T-cell (primary cell): ENCODE measurements at regions not wholly inside any gene's neighbourhood (a gene's known extent, or its start where the extent isn't known, plus 50 kb on each side); places are given as distances from the start of the nearest gene placed in this dataset.

Experiments
- ATAC-seq, 4 experiments: fragments of 200-7000 bp in 3 of 4; fragments of 150-1000 bp in 1 of 4; cut with Tn5 transposase; replicated peaks in 1 of 4; 1 replicate in 3 of 4; 2 replicates in 1 of 4; pipeline ENCODE4 v1.10.0; 2021; ENCODE audit warnings: moderate library complexity in 3 of 4, mild to moderate bottlenecking in 2 of 4, moderate number of reproducible peaks in 1 of 4
- CTCF ChIA-PET, 2 donors: fragments of 300-600 bp; sonication (Branson Sonifier 250); formaldehyde crosslinking; loops; one replicate each; lab custom pipeline; 2022; ENCODE audit warnings: antibody characterized with exemption in 2 of 2; lab: Charles Lee
- POLR2A ChIA-PET, 2 donors: fragments of 300-600 bp; sonication (Branson Sonifier 250); formaldehyde crosslinking; loops; one replicate each; lab custom pipeline; 2022; ENCODE audit warnings: antibody characterized with exemption in 2 of 2; lab: Charles Lee
- DNase-seq, 35 experiments: peaks; one replicate each; pipeline versions ENCODE4 v3.0.0 to v3.0.0-alpha.2; 2013 to 2023
- H3K27ac ChIP-seq: one replicate; pipeline ENCODE4 v1.5.1; 2013; ENCODE audit warnings: low read length
- H3K27me3 ChIP-seq, 2 experiments: replicated peaks in 1 of 2; 1 replicate in 1 of 2; 2 replicates in 1 of 2; pipeline versions ENCODE4 v1.6.1 to v1.7.0; 2013; ENCODE audit warnings: low read length in 1 of 2, mixed read lengths in 1 of 2; ENCODE audit not compliant: control insufficient read depth in 2 of 2, insufficient read depth in 2 of 2; ENCODE audit errors: extremely low read depth in 1 of 2
- H3K36me3 ChIP-seq, 2 donors: 1 replicate in 1 of 2; 2 replicates in 1 of 2; pipeline versions ENCODE4 v1.6.1 to v1.7.0; 2013; ENCODE audit warnings: low read length in 1 of 2; ENCODE audit not compliant: control insufficient read depth in 2 of 2, insufficient read depth in 1 of 2; ENCODE audit errors: extremely low read depth in 1 of 2
- H3K4me1 ChIP-seq, 2 experiments: 1 replicate in 1 of 2; 2 replicates in 1 of 2; pipeline versions ENCODE4 v1.6.1 to v1.7.0; 2013; ENCODE audit warnings: low read length in 2 of 2, mixed read lengths in 1 of 2; ENCODE audit not compliant: insufficient read depth in 2 of 2, control insufficient read depth in 1 of 2; ENCODE audit errors: extremely low read depth in 1 of 2
- H3K4me3 ChIP-seq, 2 donors: 1 replicate in 1 of 2; 2 replicates in 1 of 2; pipeline versions ENCODE4 v1.5.1 to v1.7.0; 2013; ENCODE audit warnings: mild to moderate bottlenecking in 2 of 2, low read length in 1 of 2, moderate library complexity in 1 of 2; ENCODE audit not compliant: control insufficient read depth in 1 of 2; ENCODE audit errors: extremely low read depth in 1 of 2
- H3K9me3 ChIP-seq: 2 replicates; pipeline ENCODE4 v1.7.0; 2013
- H3K27ac Mint-ChIP-seq, 2 donors: one replicate each; pipeline ENCODE4 v1.8.0; 2020 to 2021; ENCODE audit warnings: mild to moderate bottlenecking in 2 of 2, mixed read lengths in 2 of 2
- H3K27me3 Mint-ChIP-seq, 2 donors: one replicate each; pipeline ENCODE4 v1.8.0; 2021 to 2022; ENCODE audit warnings: mixed read lengths in 2 of 2
- H3K36me3 Mint-ChIP-seq: one replicate; pipeline ENCODE4 v1.8.0; 2021; ENCODE audit warnings: mixed read lengths
- H3K4me1 Mint-ChIP-seq, 3 donors: one replicate each; pipeline ENCODE4 v1.8.0; 2020 to 2022; ENCODE audit warnings: mixed read lengths in 3 of 3, mild to moderate bottlenecking in 1 of 3
- H3K4me3 Mint-ChIP-seq, 3 donors: one replicate each; pipeline ENCODE4 v1.8.0; 2020 to 2022; ENCODE audit warnings: mild to moderate bottlenecking in 3 of 3, mixed read lengths in 3 of 3, moderate library complexity in 3 of 3
- H3K9me3 Mint-ChIP-seq, 3 donors: one replicate each; pipeline ENCODE4 v1.8.0; 2020 to 2022; ENCODE audit warnings: mixed read lengths in 3 of 3
- WGBS: methylation state at CpG from one replicate; pipeline ENCODE4 v1.1.5; 2013; ENCODE audit warnings: missing lambda C conversion rate; ENCODE audit not compliant: insufficient coverage; 5-methylcytosine and 5-hydroxymethylcytosine counted together

GRCh38 chr3:18870642-18871041 lies 277.7 kb upstream of the KCNH8 start:
- no peak overlapping the region for H3K27ac Mint-ChIP-seq
- no peaks in the 10 kb centered on the region for H3K36me3 Mint-ChIP-seq
- CTCF ChIA-PET = no interaction called here
- peaks cover 0 to 2% of the 10 kb centered on the region in 2 experiments for H3K4me1 ChIP-seq
- no peak overlapping the region for H3K4me3 ChIP-seq
- no peak for ATAC-seq
- no peaks in the 10 kb centered on the region for H3K36me3 ChIP-seq
- DNase-seq = no peak
- no CpG with 5 or more reads among the region's 2 CpGs for WGBS
- H3K27me3 Mint-ChIP-seq = peaks cover 0 to 2% of the 10 kb centered on the region in 2 donors
- no peaks in the 10 kb centered on the region for H3K9me3 ChIP-seq
- POLR2A ChIA-PET = no interaction called here
- no peak overlapping the region for H3K4me3 Mint-ChIP-seq
- H3K4me1 Mint-ChIP-seq = peaks cover 2 to 27% (median 6%) of the 10 kb centered on the region in 3 donors
- H3K27me3 ChIP-seq = no peaks in the 10 kb centered on the region
- H3K27ac ChIP-seq = no peak overlapping the region
- peaks cover 0 to 6% (median 0%) of the 10 kb centered on the region in 3 donors for H3K9me3 Mint-ChIP-seq

GRCh38 chr3:18870074-18870640 lies 278.2 kb upstream of the KCNH8 start:
- peaks cover 2 to 27% (median 6%) of the 10 kb centered on the region in 3 donors for H3K4me1 Mint-ChIP-seq
- Histone ChIP-seq H3K4me1 (peaks cover 0 to 4% of the 10 kb centered on the region in 2 experiments), H3K36me3 (no peaks in the 10 kb centered on the region), H3K27ac (no peak overlapping the region), H3K4me3 (no peak overlapping the region), H3K9me3 (no peaks in the 10 kb centered on the region), H3K27me3 (no peaks in the 10 kb centered on the region)
- POLR2A ChIA-PET = no interaction called here
- no peak overlapping the region for H3K4me3 Mint-ChIP-seq
- H3K9me3 Mint-ChIP-seq = peaks cover 0 to 6% (median 0%) of the 10 kb centered on the region in 3 donors
- WGBS = no CpG with 5 or more reads among the region's 1 CpG
- no peak for DNase-seq
- CTCF ChIA-PET = no interaction called here
- no peak overlapping the region for H3K27ac Mint-ChIP-seq
- ATAC-seq = no peak
- H3K36me3 Mint-ChIP-seq = no peaks in the 10 kb centered on the region
- peaks cover 0 to 3% of the 10 kb centered on the region in 2 donors for H3K27me3 Mint-ChIP-seq

GRCh38 chr3:18868911-18869689 lies 279.2 kb upstream of the KCNH8 start:
- ChIA-PET POLR2A (no interaction called here), CTCF (no interaction called here)
- H3K27me3 ChIP-seq = no peaks in the 10 kb centered on the region
- 83% methylated on average over 1 of the region's 4 CpGs for WGBS
- Mint-ChIP-seq H3K4me1 (peaks cover 0 to 21% (median 1%) of the 10 kb centered on the region in 3 donors), H3K27me3 (peaks cover 0 to 3% of the 10 kb centered on the region in 2 donors), H3K9me3 (peaks cover 0 to 6% (median 0%) of the 10 kb centered on the region in 3 donors), H3K27ac (no peak overlapping the region), H3K36me3 (no peaks in the 10 kb centered on the region), H3K4me3 (no peak overlapping the region)
- H3K27ac ChIP-seq = no peak overlapping the region
- ATAC-seq (no peak), DNase-seq (no peak)
- H3K36me3 ChIP-seq = no peaks in the 10 kb centered on the region
- no peaks in the 10 kb centered on the region for H3K9me3 ChIP-seq
- no peak overlapping the region for H3K4me3 ChIP-seq
- H3K4me1 ChIP-seq = peaks cover 0 to 5% of the 10 kb centered on the region in 2 experiments

GRCh38 chr3:18866899-18867298 lies 281.4 kb upstream of the KCNH8 start:
- ATAC-seq (no peak), DNase-seq (no peak)
- no peak overlapping the region for H3K4me3 Mint-ChIP-seq
- Histone ChIP-seq H3K27ac (no peak overlapping the region), H3K36me3 (no peaks in the 10 kb centered on the region), H3K4me3 (no peak overlapping the region), H3K9me3 (no peaks in the 10 kb centered on the region), H3K4me1 (peaks cover 0 to 5% of the 10 kb centered on the region in 2 experiments), H3K27me3 (no peaks in the 10 kb centered on the region)
- ChIA-PET POLR2A (no interaction called here), CTCF (no interaction called here)
- H3K4me1 Mint-ChIP-seq = peaks cover 0 to 10% (median 0%) of the 10 kb centered on the region in 3 donors
- H3K36me3 Mint-ChIP-seq = no peaks in the 10 kb centered on the region
- H3K9me3 Mint-ChIP-seq = no peaks in the 10 kb centered on the region
- peaks cover 0 to 3% of the 10 kb centered on the region in 2 donors for H3K27me3 Mint-ChIP-seq
- WGBS = no CpG with 5 or more reads among the region's 1 CpG
- H3K27ac Mint-ChIP-seq = no peak overlapping the region

- H3K27me3 Mint-ChIP-seq = peaks cover 0 to 3% of the 10 kb centered on the region in 2 donors
Observed at GRCh38 chr3:18864933-18865731, 283.2 kb upstream of the KCNH8 start.

GRCh38 chr3:18862077-18862476 lies 286.2 kb upstream of the KCNH8 start:
- H3K4me1 ChIP-seq = peaks cover 0 to 7% of the 10 kb centered on the region in 2 experiments
- Mint-ChIP-seq H3K27me3 (peaks cover 0 to 3% of the 10 kb centered on the region in 2 donors), H3K9me3 (no peaks in the 10 kb centered on the region), H3K27ac (no peak overlapping the region), H3K4me1 (peaks cover 0 to 2% (median 0%) of the 10 kb centered on the region in 3 donors), H3K4me3 (no peak overlapping the region), H3K36me3 (no peaks in the 10 kb centered on the region)
- no peaks in the 10 kb centered on the region for H3K9me3 ChIP-seq
- WGBS = no CpG with 5 or more reads among the region's 2 CpGs
- DNase-seq = no peak
- no peak for ATAC-seq
- no peaks in the 10 kb centered on the region for H3K27me3 ChIP-seq
- ChIA-PET CTCF (no interaction called here), POLR2A (no interaction called here)
- H3K36me3 ChIP-seq = no peaks in the 10 kb centered on the region
- no peak overlapping the region for H3K27ac ChIP-seq
- no peak overlapping the region for H3K4me3 ChIP-seq

More at GRCh38 chr3:18864933-18865731, 283.2 kb upstream of the KCNH8 start:
- Mint-ChIP-seq H3K4me3 (no peak overlapping the region), H3K27ac (no peak overlapping the region), H3K4me1 (peaks cover 0 to 10% (median 0%) of the 10 kb centered on the region in 3 donors), H3K36me3 (no peaks in the 10 kb centered on the region), H3K9me3 (no peaks in the 10 kb centered on the region)
- WGBS = no CpG with 5 or more reads among the region's 3 CpGs
- CTCF ChIA-PET = interaction anchor here in 1 of 2 donors (0.6 kb wide), 1 partner anchor 58 kb away, joined by 3 read pairs; no protein-coding TSS in a partner anchor
- Histone ChIP-seq H3K36me3 (no peaks in the 10 kb centered on the region), H3K4me1 (peaks cover 0 to 5% of the 10 kb centered on the region in 2 experiments), H3K9me3 (no peaks in the 10 kb centered on the region), H3K27me3 (no peaks in the 10 kb centered on the region), H3K4me3 (no peak overlapping the region), H3K27ac (no peak overlapping the region)
- no peak for ATAC-seq
- POLR2A ChIA-PET = no interaction called here
- DNase-seq = no peak
